Bronchial epithelial cell (primary cell): ENCODE measurements at regions not wholly inside any gene's neighbourhood (a gene's known extent, or its start where the extent isn't known, plus 50 kb on each side); places are given as distances from the start of the nearest gene placed in this dataset.

Experiments used
- DNase-seq: peaks from one replicate; pipeline ENCODE4 v3.0.0-alpha.2; 2010; ENCODE audit warnings: low read depth
- FAIRE-seq: peaks from 2 replicates; lab custom pipeline; 2011; peaks lifted over from hg19 to GRCh38; lab: Jason Lieb, UNC
- H3K27me3 ChIP-seq: 2 replicates; pipeline ENCODE4 v1.5.1; 2011; ENCODE audit warnings: low read length; ENCODE audit not compliant: control insufficient read depth, insufficient read depth
- H3K36me3 ChIP-seq: 2 replicates; pipeline ENCODE4 v1.5.1; 2011; ENCODE audit warnings: low read length; ENCODE audit not compliant: control insufficient read depth, insufficient read depth
- H3K4me3 ChIP-seq: 2 replicates; pipeline ENCODE4 v1.5.1; 2011; ENCODE audit warnings: mild to moderate bottlenecking, low read depth, low read length, control low read depth
- CTCF ChIP-seq: IDR thresholded peaks from 2 replicates; pipeline ENCODE4 v1.5.1; 2011; ENCODE audit warnings: mild to moderate bottlenecking, moderate library complexity, low read length, control low read depth, inconsistent platforms; ENCODE audit not compliant: insufficient read depth, severe bottlenecking

- no peak for TF ChIP-seq CTCF
- no peak overlapping the region for H3K4me3 ChIP-seq
- DNase-seq, result peak; percentile 60
- no peaks in the 10 kb centered on the region for H3K27me3 ChIP-seq
- no peaks in the 10 kb centered on the region for H3K36me3 ChIP-seq
- FAIRE-seq, result no peak
Measured at GRCh38 chr5:38719916-38720315, 125.9 kb upstream of the OSMR start.

GRCh38 chr5:38720554-38721361 lies 125.1 kb upstream of the OSMR start:
- FAIRE-seq (no peak), DNase-seq (no peak)
- Histone ChIP-seq H3K27me3 (no peaks in the 10 kb centered on the region), H3K36me3 (no peaks in the 10 kb centered on the region), H3K4me3 (no peak overlapping the region)
- no peak for TF ChIP-seq CTCF

GRCh38 chr5:38722918-38723317 lies 122.9 kb upstream of the OSMR start:
- Histone ChIP-seq H3K4me3 (no peak overlapping the region), H3K36me3 (no peaks in the 10 kb centered on the region), H3K27me3 (no peaks in the 10 kb centered on the region)
- FAIRE-seq (no peak), DNase-seq (no peak)
- no peak for TF ChIP-seq CTCF

- FAIRE-seq (no peak), DNase-seq (no peak)
- H3K4me3 ChIP-seq, result no peak overlapping the region
Measured at GRCh38 chr5:38723426-38723825, 122.4 kb upstream of the OSMR start.

GRCh38 chr5:38724301-38725030 lies 121.3 kb upstream of the OSMR start:
- DNase-seq (peak; percentile 25), FAIRE-seq (no peak)
- no peak for TF ChIP-seq CTCF
- H3K36me3 ChIP-seq, result no peaks in the 10 kb centered on the region
- H3K4me3 ChIP-seq, result no peak overlapping the region
- no peaks in the 10 kb centered on the region for H3K27me3 ChIP-seq

More at GRCh38 chr5:38723426-38723825, 122.4 kb upstream of the OSMR start:
- Histone ChIP-seq H3K27me3 (no peaks in the 10 kb centered on the region), H3K36me3 (no peaks in the 10 kb centered on the region)
- no peak for TF ChIP-seq CTCF
